ENCODE measurements at regions not wholly inside any gene's neighbourhood (a gene's known extent, or its start where the extent isn't known, plus 50 kb on each side); places are given as distances from the start of the nearest gene placed in this dataset.
"Not testable (repeated sequence)": the region's sequence is repeated elsewhere in the genome, so short reads cannot be mapped to it uniquely, and the experiment has no call there.

- intact Hi-C loops (cut with DNase I), result not testable (repeated sequence)
Observed at GRCh38 chr16:15307184-15307583, 70.9 kb downstream of the NPIPA5 start.

GRCh38 chr16:15305889-15306288, 72.2 kb downstream of the NPIPA5 start:
- intact Hi-C loops (cut with DNase I); DNase-seq (ENCODE audit: low spot score): not testable (repeated sequence)

More at GRCh38 chr16:15307184-15307583, 70.9 kb downstream of the NPIPA5 start:
- DNase-seq (ENCODE audit: low spot score), result not testable (repeated sequence)

- DNase-seq (ENCODE audit: low spot score); intact Hi-C loops (cut with DNase I): not testable (repeated sequence)
Observed at GRCh38 chr16:15303667-15304324, 74.3 kb downstream of the NPIPA5 start.

- DNase-seq (ENCODE audit: low spot score); intact Hi-C loops (cut with DNase I): not testable (repeated sequence)
Observed at GRCh38 chr16:15297104-15297503, 81.0 kb downstream of the NPIPA5 start.

- intact Hi-C loops (cut with DNase I), result not testable (repeated sequence)
Observed at GRCh38 chr16:15274796-15275195, 103.3 kb downstream of the NPIPA5 start.

GRCh38 chr16:15273964-15274363, 104.1 kb downstream of the NPIPA5 start:
- intact Hi-C loops (cut with DNase I); DNase-seq (ENCODE audit: low spot score): not testable (repeated sequence)

More at GRCh38 chr16:15274796-15275195, 103.3 kb downstream of the NPIPA5 start:
- not testable (repeated sequence) for DNase-seq (ENCODE audit: low spot score)

- DNase-seq (ENCODE audit: low spot score); intact Hi-C loops (cut with DNase I): not testable (repeated sequence)
Observed at GRCh38 chr16:15266941-15267340, 111.2 kb downstream of the NPIPA5 start.

- intact Hi-C loops (cut with DNase I); DNase-seq (ENCODE audit: low spot score): not testable (repeated sequence)
Observed at GRCh38 chr16:15262212-15262611, 115.9 kb downstream of the NPIPA5 start.

- intact Hi-C loops (cut with DNase I); DNase-seq (ENCODE audit: low spot score): not testable (repeated sequence)
Observed at GRCh38 chr16:15247971-15248370, 130.1 kb downstream of the NPIPA5 start.

GRCh38 chr16:15236674-15237323, 141.3 kb downstream of the NPIPA5 start:
- DNase-seq (ENCODE audit: low spot score); intact Hi-C loops (cut with DNase I): not testable (repeated sequence)

GRCh38 chr16:15235140-15235539, 141.1 kb upstream of the RRN3 start:
- DNase-seq (ENCODE audit: low spot score); intact Hi-C loops (cut with DNase I): not testable (repeated sequence)

GRCh38 chr16:15234702-15235101, 140.6 kb upstream of the RRN3 start:
- intact Hi-C loops (cut with DNase I); DNase-seq (ENCODE audit: low spot score): not testable (repeated sequence)

- DNase-seq (ENCODE audit: low spot score); intact Hi-C loops (cut with DNase I): not testable (repeated sequence)
Observed at GRCh38 chr16:15230432-15230831, 136.4 kb upstream of the RRN3 start.

- DNase-seq (ENCODE audit: low spot score); intact Hi-C loops (cut with DNase I): not testable (repeated sequence)
Observed at GRCh38 chr16:15229661-15230060, 135.6 kb upstream of the RRN3 start.

- intact Hi-C loops (cut with DNase I); DNase-seq (ENCODE audit: low spot score): not testable (repeated sequence)
Observed at GRCh38 chr16:15224651-15225050, 130.6 kb upstream of the RRN3 start.

GRCh38 chr16:15223398-15223797, 129.3 kb upstream of the RRN3 start:
- intact Hi-C loops (cut with DNase I), result not testable (repeated sequence)

GRCh38 chr16:15219679-15220615, 125.9 kb upstream of the RRN3 start:
- DNase-seq (ENCODE audit: low spot score); intact Hi-C loops (cut with DNase I): not testable (repeated sequence)

More at GRCh38 chr16:15223398-15223797, 129.3 kb upstream of the RRN3 start:
- not testable (repeated sequence) for DNase-seq (ENCODE audit: low spot score)

- intact Hi-C loops (cut with DNase I), result not testable (repeated sequence)
- DNase-seq (ENCODE audit: low spot score), result peak; percentile 82
Observed at GRCh38 chr16:15218856-15219500, 124.9 kb upstream of the RRN3 start.

Data from posterior vena cava (tissue), 2 donors.